GM12875 (cell line): ENCODE measurements at regions not wholly inside any gene's neighbourhood (a gene's known extent, or its start where the extent isn't known, plus 50 kb on each side); places are given as distances from the start of the nearest gene placed in this dataset.

ENCODE experiments used
- H3K4me3 ChIP-seq: one replicate; pipeline ENCODE4 v1.5.1; 2011; ENCODE audit warnings: low read depth, low read length, control low read depth
- TF ChIP-seq, protein P1 (sequence below): IDR thresholded peaks from 2 replicates; pipeline ENCODE4 v1.5.1; 2011; ENCODE audit warnings: low read depth, mild to moderate bottlenecking, control low read depth, inconsistent platforms, low read length, moderate library complexity, borderline replicate concordance; ENCODE audit not compliant: insufficient read depth

DNA sequence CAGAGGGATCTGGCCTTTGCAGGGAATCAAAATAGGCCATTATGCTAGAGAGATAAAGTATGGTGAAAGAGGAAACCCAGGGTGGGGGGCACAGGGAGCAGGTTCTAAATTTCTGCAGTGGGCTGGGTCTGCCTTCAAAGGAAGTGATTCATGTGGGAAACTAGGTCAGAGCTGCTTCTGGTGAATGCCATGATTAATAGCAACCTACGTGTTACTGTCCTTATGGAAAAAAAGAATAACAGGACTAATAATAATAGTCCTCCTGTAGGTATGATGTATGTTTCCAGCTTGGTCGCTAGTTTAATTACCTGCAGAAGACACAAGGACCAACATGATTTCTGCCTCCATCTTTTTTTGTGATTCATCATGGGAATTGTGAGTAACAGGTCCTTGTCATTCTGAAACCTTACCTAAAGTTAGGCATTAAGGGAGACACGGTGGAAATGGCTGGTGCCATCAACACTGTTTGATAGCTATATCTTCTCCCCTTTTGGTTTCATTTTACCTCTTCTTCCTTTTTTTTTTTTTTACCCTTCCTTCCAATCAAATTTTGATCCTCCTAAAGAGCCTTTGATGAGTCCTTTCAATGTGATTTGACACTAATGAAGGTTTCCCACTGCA lies 180.4 kb downstream of the CPEB2 start:
- H3K4me3 ChIP-seq, result no peak overlapping the region
- TF ChIP-seq, protein P1, sequence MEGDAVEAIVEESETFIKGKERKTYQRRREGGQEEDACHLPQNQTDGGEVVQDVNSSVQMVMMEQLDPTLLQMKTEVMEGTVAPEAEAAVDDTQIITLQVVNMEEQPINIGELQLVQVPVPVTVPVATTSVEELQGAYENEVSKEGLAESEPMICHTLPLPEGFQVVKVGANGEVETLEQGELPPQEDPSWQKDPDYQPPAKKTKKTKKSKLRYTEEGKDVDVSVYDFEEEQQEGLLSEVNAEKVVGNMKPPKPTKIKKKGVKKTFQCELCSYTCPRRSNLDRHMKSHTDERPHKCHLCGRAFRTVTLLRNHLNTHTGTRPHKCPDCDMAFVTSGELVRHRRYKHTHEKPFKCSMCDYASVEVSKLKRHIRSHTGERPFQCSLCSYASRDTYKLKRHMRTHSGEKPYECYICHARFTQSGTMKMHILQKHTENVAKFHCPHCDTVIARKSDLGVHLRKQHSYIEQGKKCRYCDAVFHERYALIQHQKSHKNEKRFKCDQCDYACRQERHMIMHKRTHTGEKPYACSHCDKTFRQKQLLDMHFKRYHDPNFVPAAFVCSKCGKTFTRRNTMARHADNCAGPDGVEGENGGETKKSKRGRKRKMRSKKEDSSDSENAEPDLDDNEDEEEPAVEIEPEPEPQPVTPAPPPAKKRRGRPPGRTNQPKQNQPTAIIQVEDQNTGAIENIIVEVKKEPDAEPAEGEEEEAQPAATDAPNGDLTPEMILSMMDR, result no peak

DNA sequence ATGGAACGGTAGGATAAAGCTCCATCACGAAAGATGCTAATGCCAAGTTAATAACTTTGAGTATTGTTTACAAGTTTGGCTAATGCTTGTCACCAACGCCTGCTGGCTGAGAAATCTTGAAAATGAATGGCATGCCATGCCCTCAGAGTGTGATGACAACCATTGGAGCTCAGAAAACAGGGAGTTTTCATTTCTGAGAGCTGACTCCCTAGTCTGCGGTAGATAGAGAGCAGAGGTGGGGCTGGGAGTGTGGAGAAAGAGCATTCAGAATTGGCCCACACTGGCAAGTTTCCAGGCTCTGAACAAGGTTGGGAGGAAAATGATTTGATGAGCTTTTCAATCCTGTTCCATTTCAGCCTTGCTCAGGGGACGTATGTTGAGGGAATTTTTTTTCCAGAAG lies 183.9 kb downstream of the CPEB2 start:
- TF ChIP-seq, protein P1, result no peak
- no peak overlapping the region for H3K4me3 ChIP-seq

- no peak overlapping the region for H3K4me3 ChIP-seq
- TF ChIP-seq, protein P1, result no peak
These were observed 184.5 kb downstream of the CPEB2 start for GRCh38 chr4:15186806-15187205.

DNA sequence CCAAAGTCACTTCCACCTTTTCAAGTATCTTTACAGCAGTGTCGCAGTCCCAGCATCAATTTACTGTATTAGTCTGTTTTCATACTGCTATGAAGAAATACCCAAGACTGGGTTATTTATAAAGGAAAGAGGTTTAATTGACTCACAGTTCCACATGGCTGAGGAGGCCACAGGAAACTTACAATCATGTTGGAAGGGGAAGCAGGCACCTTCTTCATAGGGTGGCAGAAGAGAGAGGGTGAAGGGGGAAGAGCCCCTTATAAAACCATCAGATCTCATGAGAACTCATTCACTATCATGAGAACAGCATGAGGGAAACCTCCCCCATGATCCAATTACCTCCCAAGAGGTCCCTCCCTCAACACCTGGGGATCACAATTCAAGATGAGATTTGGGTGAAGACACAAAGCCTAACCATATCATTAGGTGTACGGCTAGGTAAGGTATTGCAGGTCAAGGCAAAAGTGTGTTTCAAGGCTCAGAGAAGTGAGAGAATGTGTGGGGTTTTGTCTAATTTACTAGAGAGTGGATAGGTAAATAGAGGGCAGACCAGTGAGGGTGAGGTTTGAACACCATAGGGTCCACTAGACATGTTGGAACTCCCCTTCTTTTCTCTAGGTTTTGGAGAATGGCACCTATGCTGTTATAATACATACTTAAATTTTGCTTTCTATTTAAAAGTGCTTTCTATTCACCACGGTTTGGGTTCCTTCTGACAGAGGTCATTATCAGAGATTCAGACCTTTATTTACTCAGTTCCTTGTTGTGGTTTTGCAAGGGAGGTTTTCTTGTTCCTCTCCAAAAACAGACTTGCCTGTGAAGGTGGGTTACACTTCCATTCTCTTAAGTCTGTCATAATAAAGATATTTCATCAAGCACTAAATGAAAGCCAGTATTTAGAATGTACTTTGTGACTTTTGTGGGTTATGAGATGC lies 186.6 kb downstream of the CPEB2 start:
- no peak overlapping the region for H3K4me3 ChIP-seq
- TF ChIP-seq, protein P1, result no peak

DNA sequence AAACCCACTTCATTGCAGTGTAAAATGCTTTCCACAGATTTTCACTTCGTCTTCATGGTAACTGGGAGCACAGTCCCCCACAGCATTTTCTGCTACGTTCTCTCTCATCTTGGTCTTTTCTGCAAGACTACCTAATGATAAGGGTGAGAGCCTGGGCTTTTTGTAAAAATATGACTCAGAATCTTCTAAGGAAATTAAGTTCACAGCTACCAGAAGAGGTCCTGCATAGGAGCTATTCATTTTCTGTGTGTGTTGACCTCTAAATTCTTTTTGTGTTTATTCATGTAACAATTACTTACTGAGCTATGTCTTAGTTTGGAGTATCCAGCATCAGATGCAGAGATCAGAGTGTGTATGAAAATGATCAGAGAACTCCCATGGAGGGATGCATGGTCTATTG lies 192.2 kb downstream of the CPEB2 start:
- H3K4me3 ChIP-seq, result no peak overlapping the region
- TF ChIP-seq, protein P1, result no peak

DNA sequence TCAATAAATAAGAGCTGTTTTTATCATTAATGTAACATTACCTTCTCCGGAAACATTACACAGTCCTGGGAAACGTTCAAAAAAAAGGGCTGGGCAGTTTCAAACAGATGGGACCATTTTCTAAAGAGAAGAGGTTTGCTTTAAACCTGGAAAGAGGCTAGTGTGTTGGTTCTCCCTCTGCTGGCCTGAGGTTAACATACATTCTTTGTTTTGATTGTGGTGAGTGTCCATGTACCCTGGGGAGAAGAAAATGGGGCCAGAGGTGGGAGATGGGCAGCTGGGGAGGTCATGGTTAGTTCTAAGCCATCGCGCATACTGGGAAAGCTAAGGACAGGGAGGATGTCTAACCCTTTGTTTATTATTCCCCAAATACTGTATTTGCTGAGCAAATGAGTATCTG lies 194.7 kb downstream of the CPEB2 start:
- TF ChIP-seq, protein P1, result no peak
- H3K4me3 ChIP-seq, result no peak overlapping the region
